ENCODE measurements at regions not wholly inside any gene's neighbourhood (a gene's known extent, or its start where the extent isn't known, plus 50 kb on each side); places are given as distances from the start of the nearest gene placed in this dataset.

DNA sequence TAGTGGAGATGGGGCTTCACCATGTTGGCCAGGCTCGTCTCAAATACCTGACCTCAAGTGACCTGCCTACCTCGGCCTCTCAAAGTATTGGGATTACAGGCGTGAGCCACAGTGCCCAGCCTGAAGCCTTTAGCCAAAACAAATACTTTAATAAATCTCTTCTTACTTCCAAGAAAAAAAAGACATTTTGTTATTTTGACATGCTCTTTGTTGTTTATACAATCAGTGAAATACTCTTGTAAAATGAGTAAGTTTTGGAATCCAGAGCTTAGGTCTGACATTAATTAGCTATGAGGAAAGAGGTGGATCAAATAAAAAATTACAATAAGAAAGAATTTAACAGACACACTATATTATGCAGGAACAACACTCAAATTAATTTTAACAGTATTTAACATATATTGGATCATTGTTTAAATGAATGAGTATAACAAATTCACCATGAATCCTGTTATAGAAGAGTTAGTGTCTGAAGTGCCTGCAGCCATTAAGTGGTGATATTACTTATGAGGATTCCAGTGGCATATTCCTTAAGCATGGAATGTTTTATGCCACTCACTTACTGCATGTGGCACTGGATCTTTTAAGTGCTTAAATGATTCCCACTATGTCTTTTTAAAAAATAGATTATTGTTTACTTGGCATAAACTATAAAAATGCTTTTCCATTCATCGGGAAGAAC is 260.1 kb upstream of the GIMD1 start:
- no peak overlapping the region for H3K4me3 ChIP-seq (ENCODE audit: low read length)
- no peaks in the 10 kb centered on the region for H3K27me3 ChIP-seq (ENCODE audit: insufficient read depth, low read length)
- no peaks in the 10 kb centered on the region for H3K36me3 ChIP-seq (ENCODE audit: insufficient read depth, low read length)
- H2AFZ ChIP-seq (ENCODE audit: low read depth, low read length) = no peak overlapping the region
- H3K4me1 ChIP-seq (ENCODE audit: insufficient read depth, low read length) = no peaks in the 10 kb centered on the region
- H3K9me3 ChIP-seq (ENCODE audit: low read length) = no peaks in the 10 kb centered on the region

- no peaks in the 10 kb centered on the region for H3K9me3 ChIP-seq (ENCODE audit: low read length)
- no peaks in the 10 kb centered on the region for H3K4me1 ChIP-seq (ENCODE audit: insufficient read depth, low read length)
- no peaks in the 10 kb centered on the region for H3K36me3 ChIP-seq (ENCODE audit: insufficient read depth, low read length)
- H2AFZ ChIP-seq (ENCODE audit: low read depth, low read length) = no peak overlapping the region
- H3K4me3 ChIP-seq (ENCODE audit: low read length) = no peak overlapping the region
- no peaks in the 10 kb centered on the region for H3K27me3 ChIP-seq (ENCODE audit: insufficient read depth, low read length)
Measured at GRCh38 chr4:106627051-106627450, 258.5 kb upstream of the GIMD1 start.

DNA sequence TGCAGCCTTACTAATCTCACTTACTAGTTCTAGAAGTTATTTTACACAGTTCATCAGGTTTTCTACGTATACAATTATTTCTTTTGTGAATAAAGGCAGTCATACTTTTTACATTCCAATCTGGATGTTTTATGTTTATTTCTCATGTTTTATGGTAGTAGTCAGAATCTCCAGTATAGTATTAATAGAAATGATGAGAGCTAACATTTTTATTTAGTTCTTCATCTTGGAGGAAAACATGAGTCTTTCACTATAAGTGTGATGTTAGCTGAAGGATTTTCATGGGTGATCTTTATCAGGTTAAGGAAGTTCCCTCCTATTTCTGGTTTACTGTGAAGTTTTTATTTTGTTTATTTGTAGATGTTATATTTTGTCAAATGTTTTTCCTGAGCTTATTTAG is 256.1 kb upstream of the GIMD1 start:
- H3K9me3 ChIP-seq (ENCODE audit: low read length) = no peaks in the 10 kb centered on the region
- no peaks in the 10 kb centered on the region for H3K36me3 ChIP-seq (ENCODE audit: insufficient read depth, low read length)
- no peak overlapping the region for H3K4me3 ChIP-seq (ENCODE audit: low read length)
- no peaks in the 10 kb centered on the region for H3K27me3 ChIP-seq (ENCODE audit: insufficient read depth, low read length)
- no peaks in the 10 kb centered on the region for H3K4me1 ChIP-seq (ENCODE audit: insufficient read depth, low read length)
- no peak overlapping the region for H2AFZ ChIP-seq (ENCODE audit: low read depth, low read length)

- no peak overlapping the region for H2AFZ ChIP-seq (ENCODE audit: low read depth, low read length)
- H3K9me3 ChIP-seq (ENCODE audit: low read length) = no peaks in the 10 kb centered on the region
- peaks cover 8% of the 10 kb centered on the region for H3K4me1 ChIP-seq (ENCODE audit: insufficient read depth, low read length)
- no peaks in the 10 kb centered on the region for H3K27me3 ChIP-seq (ENCODE audit: insufficient read depth, low read length)
- H3K36me3 ChIP-seq (ENCODE audit: insufficient read depth, low read length) = no peaks in the 10 kb centered on the region
- no peak overlapping the region for H3K4me3 ChIP-seq (ENCODE audit: low read length)
Measured at GRCh38 chr4:106618956-106619355, 250.4 kb upstream of the GIMD1 start.

- no peaks in the 10 kb centered on the region for H3K36me3 ChIP-seq (ENCODE audit: insufficient read depth, low read length)
- H3K27me3 ChIP-seq (ENCODE audit: insufficient read depth, low read length) = no peaks in the 10 kb centered on the region
- no peak overlapping the region for H3K4me3 ChIP-seq (ENCODE audit: low read length)
- no peak overlapping the region for H2AFZ ChIP-seq (ENCODE audit: low read depth, low read length)
- H3K9me3 ChIP-seq (ENCODE audit: low read length) = no peaks in the 10 kb centered on the region
- H3K4me1 ChIP-seq (ENCODE audit: insufficient read depth, low read length) = peaks cover 8% of the 10 kb centered on the region
Measured at GRCh38 chr4:106615961-106616360, 247.4 kb upstream of the GIMD1 start.

GRCh38 chr4:106615410-106615945 is 246.9 kb upstream of the GIMD1 start:
- H3K27me3 ChIP-seq (ENCODE audit: insufficient read depth, low read length) = no peaks in the 10 kb centered on the region

DNA sequence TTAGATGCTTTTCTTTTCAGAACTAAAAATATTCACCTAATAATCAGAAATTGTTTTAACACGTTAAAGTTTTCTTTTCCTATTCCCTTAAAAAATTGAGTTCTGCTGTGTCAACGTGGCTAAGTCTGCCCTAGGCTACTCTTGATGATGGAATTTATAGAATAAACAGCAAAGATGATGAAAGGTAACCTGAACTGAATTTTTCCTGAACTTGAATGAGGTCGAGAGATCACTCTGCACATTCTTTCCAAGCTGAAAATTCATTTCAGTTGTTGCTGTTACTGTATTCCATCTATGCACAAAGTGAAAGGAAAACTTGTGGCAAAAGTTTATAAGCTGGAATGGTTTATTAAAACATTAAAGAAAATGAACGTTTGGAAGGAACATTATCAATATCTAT is 245.9 kb upstream of the GIMD1 start:
- H3K36me3 ChIP-seq (ENCODE audit: insufficient read depth, low read length) = no peaks in the 10 kb centered on the region
- no peak overlapping the region for H2AFZ ChIP-seq (ENCODE audit: low read depth, low read length)
- no peaks in the 10 kb centered on the region for H3K9me3 ChIP-seq (ENCODE audit: low read length)
- peaks cover 8% of the 10 kb centered on the region for H3K4me1 ChIP-seq (ENCODE audit: insufficient read depth, low read length)
- no peaks in the 10 kb centered on the region for H3K27me3 ChIP-seq (ENCODE audit: insufficient read depth, low read length)
- no peak overlapping the region for H3K4me3 ChIP-seq (ENCODE audit: low read length)

More at GRCh38 chr4:106615410-106615945, 246.9 kb upstream of the GIMD1 start:
- H3K36me3 ChIP-seq (ENCODE audit: insufficient read depth, low read length) = no peaks in the 10 kb centered on the region
- peaks cover 8% of the 10 kb centered on the region for H3K4me1 ChIP-seq (ENCODE audit: insufficient read depth, low read length)
- no peak overlapping the region for H2AFZ ChIP-seq (ENCODE audit: low read depth, low read length)
- H3K9me3 ChIP-seq (ENCODE audit: low read length) = no peaks in the 10 kb centered on the region
- no peak overlapping the region for H3K4me3 ChIP-seq (ENCODE audit: low read length)

- H3K9me3 ChIP-seq (ENCODE audit: low read length) = no peaks in the 10 kb centered on the region
- no peaks in the 10 kb centered on the region for H3K4me1 ChIP-seq (ENCODE audit: insufficient read depth, low read length)
- H3K27me3 ChIP-seq (ENCODE audit: insufficient read depth, low read length) = no peaks in the 10 kb centered on the region
- no peak overlapping the region for H2AFZ ChIP-seq (ENCODE audit: low read depth, low read length)
- no peaks in the 10 kb centered on the region for H3K36me3 ChIP-seq (ENCODE audit: insufficient read depth, low read length)
- H3K4me3 ChIP-seq (ENCODE audit: low read length) = no peak overlapping the region
Measured at GRCh38 chr4:106609917-106610316, 241.3 kb upstream of the GIMD1 start.

- H3K27me3 ChIP-seq (ENCODE audit: insufficient read depth, low read length) = no peaks in the 10 kb centered on the region
- no peak overlapping the region for H2AFZ ChIP-seq (ENCODE audit: low read depth, low read length)
- no peaks in the 10 kb centered on the region for H3K4me1 ChIP-seq (ENCODE audit: insufficient read depth, low read length)
- no peak overlapping the region for H3K4me3 ChIP-seq (ENCODE audit: low read length)
- H3K36me3 ChIP-seq (ENCODE audit: insufficient read depth, low read length) = no peaks in the 10 kb centered on the region
- no peaks in the 10 kb centered on the region for H3K9me3 ChIP-seq (ENCODE audit: low read length)
Measured at GRCh38 chr4:106607558-106607957, 239.0 kb upstream of the GIMD1 start.

DNA sequence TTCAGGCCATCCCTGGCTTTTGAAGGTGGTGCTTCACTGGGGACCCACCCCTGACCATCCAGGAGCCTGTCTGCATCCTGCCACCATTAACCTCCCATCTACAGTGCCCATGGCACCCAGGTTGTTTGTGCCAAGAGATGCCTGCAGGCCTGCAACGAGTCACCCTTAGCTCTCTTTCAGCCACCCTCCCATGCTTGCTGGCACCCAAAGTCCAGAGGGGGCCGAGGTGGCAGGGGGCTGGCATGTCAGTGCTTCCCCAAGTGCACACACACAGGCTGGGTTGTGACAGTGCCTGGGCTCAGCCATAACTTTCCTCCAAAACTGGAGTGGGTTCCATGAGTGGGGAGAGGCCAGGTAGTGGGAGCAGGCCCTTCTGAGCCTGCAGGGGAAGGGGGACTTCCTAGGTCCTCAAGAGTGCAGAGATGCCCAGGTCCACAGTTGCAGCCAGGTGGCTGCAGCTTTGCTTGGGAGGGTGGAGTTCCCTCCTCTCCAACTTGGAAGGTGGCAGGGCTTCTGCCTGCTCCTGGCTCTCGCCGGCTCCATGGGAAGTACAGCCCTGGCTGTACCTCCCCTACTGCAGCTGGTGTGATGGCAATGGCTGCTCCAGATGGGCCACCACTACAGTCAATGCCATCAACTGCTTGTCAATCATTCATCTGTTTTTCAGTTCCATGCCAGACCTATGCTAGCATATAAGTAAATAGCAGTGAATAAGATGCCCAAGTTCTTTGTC is 235.9 kb upstream of the GIMD1 start:
- Histone ChIP-seq H2AFZ (ENCODE audit: low read depth, low read length) (no peak overlapping the region), H3K4me3 (ENCODE audit: low read length) (no peak overlapping the region), H3K27me3 (ENCODE audit: insufficient read depth, low read length) (no peaks in the 10 kb centered on the region), H3K36me3 (ENCODE audit: insufficient read depth, low read length) (no peaks in the 10 kb centered on the region), H3K4me1 (ENCODE audit: insufficient read depth, low read length) (no peaks in the 10 kb centered on the region), H3K9me3 (ENCODE audit: low read length) (no peaks in the 10 kb centered on the region)

DNA sequence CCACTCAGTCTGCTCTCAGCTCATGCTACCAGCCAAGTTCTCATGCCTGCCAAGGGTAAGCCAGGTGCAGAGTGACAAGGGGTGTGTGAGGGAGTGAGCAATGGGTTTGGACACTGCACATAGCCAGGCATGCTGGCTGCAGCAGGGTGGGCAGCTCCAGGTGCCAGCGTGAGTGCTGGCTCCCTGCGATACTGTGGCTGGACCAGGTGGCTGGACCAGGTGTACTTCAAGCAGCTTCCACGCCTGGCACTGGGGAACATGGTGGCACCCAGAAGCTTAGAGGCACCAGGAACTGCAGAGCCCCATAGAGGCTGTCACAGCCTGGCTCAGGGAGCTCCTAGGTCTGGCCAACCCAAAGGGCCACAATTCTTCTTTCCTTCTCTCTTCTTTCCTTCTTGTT is 234.9 kb upstream of the GIMD1 start:
- Histone ChIP-seq H3K4me3 (ENCODE audit: low read length) (no peak overlapping the region), H3K9me3 (ENCODE audit: low read length) (no peaks in the 10 kb centered on the region), H3K27me3 (ENCODE audit: insufficient read depth, low read length) (no peaks in the 10 kb centered on the region), H3K36me3 (ENCODE audit: insufficient read depth, low read length) (no peaks in the 10 kb centered on the region), H2AFZ (ENCODE audit: low read depth, low read length) (no peak overlapping the region), H3K4me1 (ENCODE audit: insufficient read depth, low read length) (no peaks in the 10 kb centered on the region)

DNA sequence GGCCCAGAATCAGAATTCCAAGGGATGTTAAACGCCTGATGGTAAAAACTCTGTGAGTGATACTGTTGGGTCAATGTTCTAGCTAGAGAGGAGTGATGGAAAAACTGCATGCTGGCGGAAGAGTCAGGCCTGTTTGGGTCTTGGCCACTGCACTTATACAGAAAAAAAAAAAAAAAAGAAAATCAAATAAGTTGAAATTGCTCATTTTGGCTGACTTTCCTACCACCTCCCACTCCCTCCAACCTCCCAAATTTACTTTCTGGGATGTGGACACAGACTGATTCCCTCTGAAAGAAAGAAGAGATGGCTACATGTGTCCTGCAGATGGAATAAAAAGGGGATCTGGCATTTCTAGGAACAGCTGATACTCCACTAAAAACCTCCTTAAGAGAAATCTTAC is 234.1 kb upstream of the GIMD1 start:
- Histone ChIP-seq H3K27me3 (ENCODE audit: insufficient read depth, low read length) (no peaks in the 10 kb centered on the region), H3K9me3 (ENCODE audit: low read length) (no peaks in the 10 kb centered on the region), H3K4me1 (ENCODE audit: insufficient read depth, low read length) (no peaks in the 10 kb centered on the region), H2AFZ (ENCODE audit: low read depth, low read length) (no peak overlapping the region), H3K36me3 (ENCODE audit: insufficient read depth, low read length) (no peaks in the 10 kb centered on the region), H3K4me3 (ENCODE audit: low read length) (no peak overlapping the region)

DNA sequence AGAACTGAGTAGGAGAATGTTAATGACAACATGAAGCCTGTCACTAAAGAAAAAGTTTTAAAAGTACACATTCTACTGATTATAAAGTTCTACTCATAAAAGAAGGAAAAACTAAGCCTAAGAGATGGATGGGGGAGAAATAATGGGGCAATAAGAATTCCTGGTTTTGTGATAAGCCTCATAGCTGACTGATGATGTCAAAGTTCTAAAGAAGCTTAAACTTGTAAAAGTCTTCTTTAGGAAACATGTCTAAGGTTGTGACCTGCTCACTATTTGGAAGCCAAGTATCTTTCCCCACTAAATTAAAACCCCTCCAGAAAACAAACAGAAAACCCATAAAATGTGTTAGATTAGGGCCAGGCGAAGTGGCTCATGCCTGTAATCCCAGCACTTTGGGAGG is 232.9 kb upstream of the GIMD1 start:
- no peaks in the 10 kb centered on the region for H3K9me3 ChIP-seq (ENCODE audit: low read length)

More for the DNA sequence above, 232.9 kb upstream of the GIMD1 start:
- H2AFZ ChIP-seq (ENCODE audit: low read depth, low read length) = no peak overlapping the region
- no peaks in the 10 kb centered on the region for H3K27me3 ChIP-seq (ENCODE audit: insufficient read depth, low read length)
- no peaks in the 10 kb centered on the region for H3K4me1 ChIP-seq (ENCODE audit: insufficient read depth, low read length)
- H3K4me3 ChIP-seq (ENCODE audit: low read length) = no peak overlapping the region
- H3K36me3 ChIP-seq (ENCODE audit: insufficient read depth, low read length) = no peaks in the 10 kb centered on the region

All from neuron (in vitro differentiated cells).